Jurkat, Clone E6-1 (cell line): ENCODE measurements at regions not wholly inside any gene's neighbourhood (a gene's known extent, or its start where the extent isn't known, plus 50 kb on each side); places are given as distances from the start of the nearest gene placed in this dataset.
"Not testable (repeated sequence)": the region's sequence is repeated elsewhere in the genome, so short reads cannot be mapped to it uniquely, and the experiment has no call there.

ENCODE experiments used
- DNase-seq: peaks from one replicate; pipeline ENCODE4 v3.0.0-alpha.2; 2011; ENCODE audit warnings: low read depth, low spot score
- H3K4me3 ChIP-seq: 2 replicates; pipeline ENCODE4 v1.5.1; 2011; ENCODE audit warnings: mild to moderate bottlenecking, low read length, control low read depth, moderate library complexity

DNA sequence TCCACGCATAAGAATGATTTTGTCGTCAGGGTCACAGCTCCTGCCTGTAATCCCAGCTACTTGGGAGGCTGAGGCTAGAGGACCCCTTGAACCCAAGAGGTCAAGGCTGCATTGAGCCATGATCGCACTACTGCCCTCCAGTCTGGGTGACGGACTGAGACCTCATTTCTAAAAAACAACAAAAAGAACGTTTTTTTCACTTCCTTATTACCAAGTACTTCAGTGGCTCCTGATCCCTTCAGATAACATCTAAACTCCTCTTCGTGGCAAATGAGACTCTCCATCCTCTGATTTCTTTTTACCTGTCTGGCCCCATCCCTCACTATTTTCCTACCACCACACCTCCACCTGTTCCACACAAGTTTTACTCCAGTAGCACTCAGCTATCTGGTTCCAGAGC is 105.4 kb upstream of the TLK1 start:
- DNase-seq: no peak
- no peak overlapping the region for H3K4me3 ChIP-seq

DNA sequence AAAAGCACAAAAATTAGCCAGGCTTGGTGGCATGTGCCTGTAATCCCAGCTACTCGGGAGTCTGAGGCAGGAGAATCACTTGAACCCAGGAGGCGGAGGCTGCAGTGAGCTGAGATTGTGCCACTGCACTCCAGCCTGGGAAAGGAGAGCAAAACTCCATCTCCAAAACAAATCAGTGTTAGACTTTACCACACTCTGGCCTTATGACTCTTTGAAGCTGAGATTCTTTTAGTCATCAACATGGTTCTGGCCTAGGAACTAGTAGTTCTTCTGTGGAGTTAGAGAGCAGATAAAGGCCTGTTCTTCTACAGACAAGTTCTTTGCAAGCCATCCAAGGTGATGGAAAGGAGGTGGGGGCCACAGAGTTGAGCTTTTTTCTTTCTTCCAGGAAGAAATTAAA is 100.8 kb upstream of the TLK1 start:
- not testable (repeated sequence) for DNase-seq, H3K4me3 ChIP-seq

GRCh38 chr2:171260471-171261424 is 100.1 kb upstream of the TLK1 start:
- no peak overlapping the region for H3K4me3 ChIP-seq
- DNase-seq: peak; percentile 82

DNA sequence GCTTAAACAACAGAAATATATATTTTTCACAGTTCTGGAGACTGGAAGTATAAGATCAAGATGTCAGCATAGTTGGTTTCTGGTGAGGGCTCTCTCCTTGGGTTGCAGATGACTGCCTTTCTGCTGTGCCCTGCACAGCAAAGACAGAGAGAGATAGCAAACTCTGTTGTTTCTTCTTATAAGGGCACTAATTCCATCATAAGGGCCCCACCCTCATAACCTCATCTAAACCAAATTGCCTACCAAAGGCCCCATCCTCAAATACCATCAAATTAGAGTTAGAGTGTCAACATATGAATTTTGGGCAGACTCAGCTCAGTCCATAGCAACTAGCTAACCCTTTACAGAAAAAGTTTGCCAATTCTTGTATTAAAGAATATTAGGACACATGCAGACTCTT is 94.0 kb upstream of the TLK1 start:
- H3K4me3 ChIP-seq: no peak overlapping the region
- no peak for DNase-seq

DNA sequence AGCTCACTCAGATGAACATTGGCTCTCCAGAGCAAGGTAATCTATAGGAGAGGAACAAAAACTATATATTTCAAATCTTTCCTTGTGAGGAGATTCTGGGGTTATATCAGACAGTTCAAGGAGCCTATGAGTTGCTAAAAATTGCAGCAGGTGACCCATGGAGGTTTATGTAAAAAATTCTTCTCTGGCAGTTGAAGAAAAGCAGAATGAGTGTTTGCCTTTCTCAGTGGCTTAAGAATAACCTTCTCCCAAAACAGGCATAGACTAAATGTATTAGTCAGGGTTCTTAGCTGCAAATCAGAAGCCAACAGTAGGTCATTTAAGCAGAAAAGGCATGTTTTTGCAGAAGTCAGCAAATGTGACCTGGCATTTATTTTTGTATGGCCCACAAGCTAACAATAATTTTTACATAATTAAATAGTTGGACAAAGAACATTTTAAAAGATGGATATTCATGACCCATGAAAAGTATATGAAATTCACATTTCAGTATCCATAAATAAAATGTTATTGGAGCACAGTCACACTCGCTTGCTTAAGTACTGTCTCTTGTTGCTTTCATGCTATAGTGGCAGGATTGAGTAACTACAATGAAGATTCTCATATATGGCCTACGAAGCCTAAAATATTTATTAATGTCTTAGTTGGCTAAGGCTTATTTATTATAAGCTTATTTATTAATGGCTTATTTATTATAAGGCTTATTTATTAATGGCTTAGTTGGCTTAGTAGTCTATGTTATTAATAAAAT is 93.4 kb upstream of the TLK1 start:
- no peak for DNase-seq
- H3K4me3 ChIP-seq: no peak overlapping the region

DNA sequence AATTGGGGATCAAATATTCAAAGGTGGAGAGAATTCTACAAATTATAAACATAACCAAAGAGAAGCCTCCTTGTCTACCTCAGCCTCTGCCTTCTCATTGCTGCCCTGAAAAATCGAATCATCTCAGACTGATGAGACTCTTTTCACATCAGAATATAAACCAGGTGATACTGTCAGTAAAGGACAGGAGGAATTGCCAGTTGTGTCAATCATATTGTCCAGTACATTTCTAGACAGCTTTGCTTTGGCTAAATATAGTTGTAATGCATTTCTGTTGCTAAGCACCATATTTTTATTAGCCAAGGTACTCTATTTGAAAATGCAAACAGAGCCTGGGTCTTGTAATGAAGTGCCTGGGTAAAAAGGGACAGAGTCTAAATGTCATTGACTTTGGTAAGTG is 92.6 kb upstream of the TLK1 start:
- no peak for DNase-seq
- no peak overlapping the region for H3K4me3 ChIP-seq

DNA sequence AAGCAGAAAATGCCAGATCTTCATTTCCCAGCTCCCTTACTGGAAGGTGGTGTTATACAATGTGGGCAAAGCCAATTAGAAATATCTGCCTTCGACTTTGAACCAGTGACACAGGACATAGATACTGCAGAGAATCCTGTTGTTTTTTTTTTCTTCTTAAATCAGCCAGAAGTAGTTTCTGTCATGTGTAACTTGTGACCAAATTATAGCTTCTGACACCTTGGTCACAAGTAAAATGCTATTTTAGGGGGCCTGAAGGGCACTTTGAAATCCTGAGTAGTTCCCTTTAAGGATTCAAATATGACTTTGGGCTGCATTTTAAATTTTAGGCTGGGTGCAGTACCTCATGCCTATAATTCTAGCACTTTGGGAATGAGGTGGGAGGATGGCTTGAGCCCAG is 89.0 kb upstream of the TLK1 start:
- H3K4me3 ChIP-seq: no peak overlapping the region
- DNase-seq: no peak

- no peak overlapping the region for H3K4me3 ChIP-seq
- DNase-seq: peak; percentile 83
Measured at GRCh38 chr2:171247741-171248662, 87.3 kb upstream of the TLK1 start.

GRCh38 chr2:171244970-171245782 is 84.5 kb upstream of the TLK1 start:
- H3K4me3 ChIP-seq: no peak overlapping the region
- no peak for DNase-seq

- no peak overlapping the region for H3K4me3 ChIP-seq
- no peak for DNase-seq
Measured at GRCh38 chr2:171244466-171244969, 83.8 kb upstream of the TLK1 start.

DNA sequence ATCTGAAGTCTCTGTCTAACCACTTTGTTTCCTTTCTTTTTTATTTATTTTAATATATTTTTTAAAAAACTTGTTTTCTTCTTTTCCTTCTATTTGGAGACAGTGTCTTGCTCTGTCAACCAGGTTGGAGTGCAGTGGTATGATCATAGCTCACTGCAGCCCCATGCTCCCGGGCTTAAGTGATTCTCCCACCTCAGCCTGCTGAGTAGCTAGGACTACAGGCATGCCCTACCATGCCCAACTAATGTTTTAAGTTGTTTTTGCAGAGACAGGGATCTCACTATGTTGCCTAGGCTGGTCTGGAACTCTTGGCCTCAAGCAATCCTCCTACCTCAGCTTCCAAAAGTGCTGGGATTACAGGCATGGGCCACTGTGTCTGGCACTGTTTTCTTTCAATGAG is 81.1 kb upstream of the TLK1 start:
- no peak overlapping the region for H3K4me3 ChIP-seq
- no peak for DNase-seq

DNA sequence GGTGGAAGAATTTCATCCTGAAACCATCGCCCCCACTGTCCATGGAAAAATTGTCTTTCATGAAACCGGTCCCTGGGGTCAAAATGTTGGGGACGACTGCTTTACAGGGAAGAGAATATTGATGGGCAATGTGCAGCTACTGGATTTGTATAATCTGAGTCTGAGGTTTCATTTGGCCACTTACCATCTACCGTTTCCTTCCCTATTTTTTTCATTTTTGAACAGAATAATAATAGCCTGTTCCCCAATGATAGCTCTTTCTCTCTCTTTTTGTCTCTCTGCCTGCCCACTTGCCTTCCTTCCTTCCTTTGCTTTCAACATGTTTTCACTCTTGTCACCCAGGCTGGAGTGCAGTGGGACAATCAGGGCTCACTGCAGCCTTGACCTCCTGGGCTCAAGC is 78.3 kb upstream of the TLK1 start:
- no peak for DNase-seq
- H3K4me3 ChIP-seq: no peak overlapping the region

GRCh38 chr2:171237751-171238505 is 77.2 kb upstream of the TLK1 start:
- DNase-seq: no peak
- H3K4me3 ChIP-seq: no peak overlapping the region

- no peak for DNase-seq
- no peak overlapping the region for H3K4me3 ChIP-seq
Measured at GRCh38 chr2:171235262-171235881, 74.7 kb upstream of the TLK1 start.

DNA sequence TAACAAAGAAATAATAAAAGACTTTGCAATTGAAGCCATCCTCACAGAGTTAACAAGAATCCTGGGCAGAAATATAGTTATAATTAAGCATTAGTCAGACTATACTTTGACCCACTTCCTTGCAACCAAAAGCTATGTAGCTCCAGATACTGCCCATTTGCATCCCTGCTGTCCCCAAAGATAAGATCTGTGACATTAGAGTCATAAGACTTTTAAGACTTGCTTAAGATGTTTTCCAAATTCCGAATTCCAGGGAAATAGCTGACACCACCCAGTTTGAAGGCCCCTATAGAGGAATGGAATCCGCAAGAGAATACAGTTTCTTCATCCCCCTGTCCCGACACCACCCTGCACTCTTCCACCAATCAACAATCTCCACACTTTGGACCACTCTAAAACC is 69.5 kb upstream of the TLK1 start:
- DNase-seq: no peak
- H3K4me3 ChIP-seq: no peak overlapping the region

- no peak overlapping the region for H3K4me3 ChIP-seq
Measured at GRCh38 chr2:171228826-171229225, 68.1 kb upstream of the TLK1 start.

GRCh38 chr2:171227066-171227782 is 66.5 kb upstream of the TLK1 start:
- H3K4me3 ChIP-seq: no peak overlapping the region
- DNase-seq: no peak

More at GRCh38 chr2:171228826-171229225, 68.1 kb upstream of the TLK1 start:
- DNase-seq: no peak
